ENCODE measurements at regions not wholly inside any gene's neighbourhood (a gene's known extent, or its start where the extent isn't known, plus 50 kb on each side); places are given as distances from the start of the nearest gene placed in this dataset.

DNA sequence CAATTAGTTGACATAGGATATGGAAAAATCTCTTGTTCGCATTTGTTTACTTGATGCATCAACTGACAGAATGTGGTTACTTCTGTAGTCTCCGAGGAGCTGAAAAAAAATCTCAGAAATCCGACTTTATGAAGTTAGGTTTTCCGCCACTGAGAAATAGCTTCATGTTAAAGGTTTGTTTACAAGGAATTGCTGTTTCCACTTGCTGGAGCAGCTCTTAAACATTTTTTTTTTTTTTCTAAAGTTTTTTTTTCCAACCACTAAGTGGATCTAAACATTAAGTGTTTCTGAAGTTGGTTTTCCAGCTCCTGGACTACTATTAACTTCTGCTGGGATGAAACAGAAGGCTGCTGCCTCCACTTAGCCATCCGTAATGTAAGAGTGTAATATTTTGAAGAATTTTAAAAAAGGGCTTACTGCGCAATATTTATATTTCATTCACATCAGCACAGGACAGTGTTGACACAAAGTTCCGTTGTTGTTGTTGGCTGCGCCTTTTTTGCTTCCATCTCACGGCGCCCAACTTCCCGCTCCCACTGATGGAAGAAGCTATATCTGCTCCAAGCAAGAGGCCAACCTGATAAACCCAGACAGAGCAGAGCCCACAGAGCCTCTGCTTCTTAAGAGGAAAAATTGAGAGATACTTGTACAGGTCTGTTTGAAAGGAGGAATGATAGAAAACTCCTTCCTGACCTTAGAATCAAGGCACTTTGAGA lies 167.7 kb upstream of the KCNJ16 start:
- DNase-seq, result no peak

DNA sequence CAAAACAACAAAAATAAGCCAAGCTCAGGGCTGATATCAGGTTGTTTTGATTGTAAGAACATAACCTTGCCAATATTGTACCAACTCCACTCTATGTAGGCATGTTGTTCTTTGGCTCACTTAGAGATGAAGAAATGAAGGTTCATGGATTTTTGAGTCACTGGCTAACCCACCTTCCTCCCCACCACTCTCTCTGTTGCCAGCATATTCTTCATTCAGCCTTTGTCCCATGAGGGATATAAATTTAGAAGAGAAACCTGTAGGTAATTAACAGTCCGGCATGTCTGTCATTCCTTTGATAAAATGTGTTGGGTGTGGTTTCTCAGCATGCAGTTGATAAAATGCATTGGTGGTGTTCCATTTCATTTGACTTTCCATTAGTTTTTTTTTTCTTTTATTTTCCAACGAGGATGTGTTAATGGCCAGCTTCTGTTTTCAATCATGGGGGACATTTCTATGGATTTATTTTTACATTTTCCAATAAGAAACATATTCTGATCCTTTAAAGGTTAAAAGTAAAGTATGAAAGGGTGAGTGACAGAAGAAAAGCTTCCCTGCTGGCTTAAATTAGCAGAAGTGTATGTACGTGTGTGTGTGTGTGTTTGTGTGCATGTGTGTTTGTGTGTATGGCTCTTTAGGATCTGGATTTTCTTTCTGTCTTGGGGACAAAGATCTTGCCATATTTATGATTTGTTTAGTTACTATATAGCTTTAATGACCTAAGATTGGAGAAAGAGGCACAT lies 166.2 kb upstream of the KCNJ16 start:
- DNase-seq, result peak; percentile 35

DNA sequence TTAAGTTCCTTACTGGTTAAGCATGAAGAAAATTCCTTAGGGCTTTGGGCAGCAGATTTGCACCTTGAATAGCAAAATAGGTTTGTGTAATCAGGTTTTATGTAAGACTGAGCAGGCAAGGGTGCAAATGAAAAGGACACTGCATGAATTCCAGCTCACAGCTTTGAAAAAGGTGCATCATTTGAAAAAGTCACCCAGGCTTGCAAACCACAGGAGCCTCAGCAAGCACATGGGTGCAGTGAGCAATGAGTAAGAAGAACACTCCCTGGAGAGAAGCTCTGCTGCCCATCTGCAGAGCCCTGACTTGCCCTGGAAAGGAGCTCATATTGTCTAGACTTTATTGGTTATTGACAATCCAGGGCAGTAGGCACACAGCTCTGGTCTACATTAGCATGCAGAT lies 165.6 kb upstream of the KCNJ16 start:
- peak; percentile 13 for DNase-seq

DNA sequence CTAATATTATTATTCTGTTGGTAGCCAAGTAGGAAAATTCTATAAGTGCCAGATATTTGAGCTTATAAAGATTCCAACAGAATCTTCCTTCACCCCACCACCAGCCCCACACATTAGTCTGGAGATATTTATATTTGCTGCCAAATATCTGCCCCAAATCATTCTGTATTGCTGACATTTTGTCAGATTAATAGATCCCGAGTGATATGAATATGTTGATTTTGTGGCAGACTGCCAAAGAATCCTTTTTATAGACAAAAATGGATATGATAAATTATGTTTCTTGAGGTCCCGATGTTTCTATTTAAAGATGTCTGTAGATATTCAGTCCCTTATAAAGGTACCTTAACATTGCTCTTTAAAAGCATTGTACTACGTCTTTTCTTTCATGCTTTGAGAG lies 162.2 kb upstream of the KCNJ16 start:
- no peak for DNase-seq

DNA sequence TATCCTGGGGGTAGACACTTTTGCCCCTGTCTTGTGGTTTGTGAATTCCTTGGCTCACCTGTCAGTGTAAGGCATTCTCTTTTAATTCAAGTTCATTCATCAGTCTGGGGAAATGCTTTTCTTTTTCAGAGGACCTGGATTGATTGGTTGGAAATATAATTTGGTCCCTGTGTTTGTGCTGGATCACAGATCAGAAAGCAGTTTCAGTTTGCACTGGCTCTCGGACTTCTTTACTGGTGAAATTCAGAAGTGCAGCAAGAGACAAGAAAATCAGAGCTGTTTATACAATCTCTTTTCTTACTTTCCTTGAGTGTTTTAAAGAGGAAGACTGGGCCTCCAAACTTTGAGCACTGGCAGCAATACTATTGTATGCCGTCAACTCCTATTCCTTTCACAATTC lies 161.8 kb upstream of the KCNJ16 start:
- no peak for DNase-seq

DNA sequence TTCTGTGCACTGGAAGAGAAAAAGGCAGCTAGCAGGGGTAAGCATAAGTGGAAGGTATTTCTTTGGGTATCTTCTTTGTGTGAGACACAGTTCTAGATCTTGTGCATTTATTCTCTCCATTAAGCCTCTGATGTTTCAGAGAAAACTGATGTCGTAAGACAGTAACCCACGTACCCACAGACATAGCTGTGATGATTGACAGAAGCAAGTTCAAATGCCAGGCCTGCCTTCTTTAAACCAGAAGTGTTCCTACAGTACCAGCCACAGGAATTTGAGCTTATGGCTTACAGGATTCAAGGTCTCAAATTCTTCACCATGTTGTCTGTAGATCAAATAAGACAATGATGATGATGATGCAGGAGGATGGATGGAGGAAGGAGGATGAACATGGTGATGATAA lies 161.4 kb upstream of the KCNJ16 start:
- no peak for DNase-seq

DNA sequence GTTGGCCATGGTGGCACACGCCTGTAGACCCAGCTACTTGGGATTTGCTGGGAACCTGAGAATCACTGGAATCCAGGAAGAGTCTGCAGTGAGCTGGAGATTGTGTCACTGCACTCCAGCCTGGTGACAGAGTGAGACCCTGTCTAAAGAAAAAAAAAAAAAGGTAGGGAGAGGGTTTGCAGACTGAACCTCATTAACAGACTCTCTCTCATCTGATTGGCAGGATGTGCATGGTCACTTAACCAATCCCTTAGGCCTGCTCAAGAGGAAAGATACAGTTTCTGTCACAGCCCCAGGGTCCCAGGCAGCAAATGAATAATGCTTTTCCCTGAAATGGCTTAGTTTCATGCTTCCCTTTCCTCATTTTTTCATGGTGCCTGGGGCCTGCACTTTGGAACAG lies 160.5 kb upstream of the KCNJ16 start:
- no peak for DNase-seq

DNA sequence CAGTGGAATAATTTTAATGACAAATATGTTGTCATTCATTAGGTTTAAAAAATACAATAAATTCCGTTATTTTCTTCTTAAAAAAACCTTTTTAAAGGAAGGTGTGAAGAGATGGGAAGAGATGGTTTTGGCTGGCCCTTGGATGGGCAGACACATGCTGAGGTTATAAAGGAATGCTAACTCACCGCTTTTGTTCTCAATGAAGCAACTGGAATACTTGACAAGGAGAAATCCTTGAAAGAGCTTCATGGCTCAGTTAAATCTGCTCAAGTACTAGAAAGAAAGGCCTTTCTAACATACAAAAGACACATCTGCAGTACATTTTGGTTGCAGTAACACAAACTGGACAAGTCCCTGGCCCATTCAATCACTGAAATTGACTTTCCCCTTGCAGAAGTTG lies 158.3 kb upstream of the KCNJ16 start:
- DNase-seq, result no peak

DNA sequence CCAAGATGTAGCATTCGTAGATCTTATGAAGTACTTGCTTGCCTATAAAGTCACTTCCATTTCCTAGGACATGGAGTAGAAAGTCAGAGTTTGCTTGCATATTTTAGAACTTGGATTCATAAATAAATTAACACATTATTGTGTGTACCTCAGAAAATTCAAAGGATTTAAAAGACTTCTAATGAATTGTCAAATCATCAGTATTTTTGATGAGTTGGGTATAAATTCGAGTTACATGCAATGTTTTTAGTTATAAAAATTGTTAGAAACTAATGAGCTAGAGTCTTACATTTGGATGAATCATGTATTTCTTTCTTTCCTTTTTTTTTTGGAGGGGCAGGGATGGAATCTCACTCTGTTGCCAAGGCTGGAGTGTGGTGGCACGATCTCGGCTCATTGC lies 156.9 kb upstream of the KCNJ16 start:
- DNase-seq, result no peak

DNA sequence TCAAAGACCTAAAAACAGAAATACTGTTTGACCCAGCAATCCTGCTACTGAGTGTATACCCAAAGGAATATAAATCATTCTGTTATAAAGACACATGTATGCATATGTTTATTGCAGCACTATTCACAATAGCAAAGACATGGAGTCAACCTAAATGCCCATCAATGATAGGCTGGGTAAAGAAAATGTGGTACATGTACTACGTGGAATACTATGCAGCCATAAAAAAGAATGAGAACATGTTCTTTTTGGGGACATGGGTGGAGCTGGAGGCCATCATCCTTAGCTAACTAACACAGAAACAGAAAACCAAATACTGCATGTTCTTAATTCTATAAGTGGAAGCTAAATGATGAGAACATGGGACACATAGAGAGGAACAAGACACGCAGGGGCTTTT lies 155.2 kb upstream of the KCNJ16 start:
- DNase-seq, result no peak

DNA sequence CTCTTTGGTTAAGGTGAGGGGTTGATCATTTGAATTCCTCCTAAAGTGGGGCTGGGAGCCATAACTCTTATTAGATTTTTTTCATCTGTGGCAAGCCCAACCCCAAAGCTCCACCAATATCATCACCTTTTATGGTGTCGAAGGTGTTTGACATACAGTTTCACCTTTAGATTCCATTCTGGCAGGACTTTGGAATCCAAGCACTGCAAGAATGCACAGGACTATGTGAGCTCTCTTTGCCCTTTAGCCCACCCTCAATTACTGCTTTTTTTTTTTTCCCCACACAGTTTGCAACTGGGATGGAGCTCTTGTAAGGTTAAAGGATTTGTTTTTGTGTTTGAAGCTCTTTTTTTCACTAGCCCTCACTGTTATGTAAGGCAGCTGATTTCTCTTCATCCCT lies 154.0 kb upstream of the KCNJ16 start:
- DNase-seq, result no peak

DNA sequence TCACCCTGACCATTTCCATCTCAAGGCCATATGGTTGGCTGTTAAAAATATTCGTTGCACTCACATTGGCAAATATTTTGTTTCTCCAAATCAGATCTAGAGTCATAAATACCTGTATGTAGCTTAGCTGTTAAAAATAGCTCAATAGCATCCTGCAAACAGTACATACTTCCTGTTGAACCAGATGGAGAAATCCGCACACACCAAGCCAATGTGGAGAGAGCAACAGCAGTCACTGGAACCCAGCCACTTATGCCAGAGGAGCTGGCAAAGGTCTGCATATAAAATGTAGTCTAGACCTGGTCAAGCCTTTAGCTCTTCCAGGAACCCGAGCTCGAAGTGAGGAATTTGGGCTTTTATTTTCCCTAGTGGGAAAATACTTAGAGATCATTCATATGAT lies 146.4 kb upstream of the KCNJ16 start:
- DNase-seq, result no peak

DNA sequence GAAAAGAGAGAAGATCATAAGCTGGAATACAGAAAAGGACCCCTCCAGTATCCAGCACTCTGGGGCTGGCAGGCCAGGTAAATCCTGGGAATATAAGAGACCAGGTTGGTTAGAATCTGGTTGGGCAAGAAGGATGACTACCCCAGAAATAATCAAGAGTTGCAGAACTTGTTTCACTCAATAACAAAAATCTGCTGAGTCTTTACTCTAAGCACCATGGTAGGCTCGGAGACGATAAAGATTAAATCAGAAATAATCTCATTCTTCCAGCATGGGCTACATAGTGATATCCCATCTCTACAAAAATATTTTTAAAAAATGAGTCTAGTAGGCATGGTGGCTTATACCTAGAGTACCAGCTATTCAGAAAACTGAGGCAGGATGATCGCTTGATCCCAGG lies 138.0 kb upstream of the KCNJ16 start:
- no peak for DNase-seq

DNA sequence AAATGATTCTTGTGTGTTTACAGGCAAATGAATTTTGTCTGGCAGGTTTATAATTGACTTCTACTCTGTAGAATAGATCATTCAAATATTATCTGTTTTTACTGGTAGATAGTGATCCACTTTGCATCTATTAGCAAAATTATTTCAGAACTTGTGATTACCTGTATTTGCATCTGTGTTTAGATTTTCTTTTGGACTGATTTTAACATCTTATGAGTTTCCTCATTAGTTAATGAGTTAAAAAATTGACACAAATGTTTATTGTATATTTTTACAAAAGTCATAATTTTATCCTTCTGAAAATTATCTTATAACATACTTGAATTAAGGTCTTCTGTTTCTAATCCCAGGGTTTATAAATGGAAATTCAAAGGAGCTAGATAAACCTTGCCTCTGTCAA lies 132.0 kb upstream of the KCNJ16 start:
- DNase-seq, result no peak

DNA sequence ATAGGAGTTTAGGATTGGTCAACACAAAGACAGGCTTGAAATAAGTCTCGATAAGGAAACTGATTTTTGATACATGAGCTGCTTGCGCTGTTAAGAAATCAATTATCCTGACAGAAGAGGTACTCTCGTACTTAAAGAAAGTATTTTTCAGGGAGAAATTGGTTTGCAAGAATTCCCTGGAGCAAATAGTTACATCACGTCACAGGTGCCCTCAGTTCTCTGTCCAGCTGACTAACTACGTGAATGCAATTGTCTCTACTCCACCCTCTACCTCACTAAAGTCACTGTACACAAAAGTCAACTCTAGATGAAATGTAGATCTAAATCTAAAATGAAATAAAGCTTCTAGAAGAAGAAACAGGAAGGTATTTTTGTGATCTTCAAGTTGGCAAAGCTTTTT lies 130.6 kb upstream of the KCNJ16 start:
- DNase-seq, result no peak

DNA sequence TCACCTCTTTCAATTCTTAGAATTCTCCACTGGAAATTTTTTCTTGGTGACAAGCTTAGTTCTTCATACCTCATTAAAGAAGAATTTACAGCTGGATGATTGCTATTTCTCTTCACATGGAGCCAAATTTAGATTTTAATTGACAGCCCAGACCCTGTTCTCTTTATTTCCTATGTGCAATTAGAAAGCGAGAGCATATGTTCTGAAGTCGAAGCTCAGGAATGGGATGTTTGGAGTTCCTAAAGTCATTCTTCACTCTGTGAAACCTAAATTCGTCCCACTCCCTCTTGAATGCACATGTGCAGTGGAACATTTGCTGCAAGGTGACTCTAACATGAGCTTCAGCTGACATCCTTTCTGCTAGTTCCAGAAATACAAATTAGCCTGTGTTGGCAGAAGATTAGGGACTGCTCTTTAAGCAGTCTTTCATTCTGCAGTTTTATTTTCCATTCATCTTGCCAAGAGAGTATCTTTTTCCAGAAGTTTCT lies 129.3 kb upstream of the KCNJ16 start:
- DNase-seq, result peak; percentile 16

DNA sequence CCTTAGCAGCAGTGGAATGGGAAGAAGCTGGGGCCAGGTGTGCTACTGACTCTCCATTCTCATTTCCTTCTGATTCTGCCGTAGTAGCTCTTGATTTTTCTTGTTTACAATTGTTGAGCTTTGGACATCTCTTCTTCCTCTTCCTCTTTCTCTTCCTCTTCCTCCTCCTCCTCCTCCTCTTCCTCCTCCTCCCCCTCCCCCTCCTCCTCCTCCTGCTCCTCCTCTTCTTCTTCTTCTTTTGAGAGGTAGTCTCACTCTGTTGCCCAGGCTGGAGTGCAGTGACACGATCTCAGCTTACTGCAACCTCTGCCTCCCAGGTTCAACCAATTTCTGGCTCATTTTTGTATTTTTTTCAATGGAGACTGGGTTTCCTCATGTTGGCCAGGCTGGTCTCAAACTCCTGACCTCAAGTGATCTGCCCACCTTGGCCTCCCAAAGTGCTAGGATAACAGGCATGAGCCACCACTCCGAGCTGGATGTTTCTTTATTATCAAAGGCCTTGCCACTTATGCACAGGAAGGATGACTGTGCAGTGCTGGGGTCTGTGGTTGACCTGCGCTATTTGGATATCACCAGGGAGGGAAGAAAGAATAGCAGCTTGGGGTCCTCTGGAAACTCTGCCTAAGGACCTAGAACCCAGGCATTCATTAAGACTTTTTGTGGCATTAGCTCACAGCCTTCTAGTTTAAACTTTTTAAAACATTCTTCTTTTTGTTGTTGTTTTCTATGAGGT lies 127.8 kb upstream of the KCNJ16 start:
- DNase-seq, result peak; percentile 82

DNA sequence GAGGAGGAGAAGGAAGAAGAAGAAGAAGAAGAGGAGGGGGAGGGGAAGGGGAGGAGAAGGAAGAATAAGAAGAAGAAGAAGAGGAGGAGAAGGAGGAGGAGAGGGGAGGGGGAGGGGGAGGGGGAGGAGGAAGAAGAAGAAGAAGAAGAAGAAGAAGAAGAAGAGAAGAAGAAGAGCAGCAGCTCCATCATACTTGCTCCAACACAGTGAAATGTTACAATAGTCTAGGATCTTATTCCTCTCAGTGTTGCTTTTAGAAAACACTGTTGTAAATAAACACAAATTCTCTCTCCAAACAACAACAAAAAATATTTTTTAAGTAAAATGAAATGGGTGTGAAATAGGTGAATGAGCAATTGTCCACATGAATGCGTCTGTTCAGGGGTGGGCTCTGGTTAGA lies 126.6 kb upstream of the KCNJ16 start:
- DNase-seq, result no peak

DNA sequence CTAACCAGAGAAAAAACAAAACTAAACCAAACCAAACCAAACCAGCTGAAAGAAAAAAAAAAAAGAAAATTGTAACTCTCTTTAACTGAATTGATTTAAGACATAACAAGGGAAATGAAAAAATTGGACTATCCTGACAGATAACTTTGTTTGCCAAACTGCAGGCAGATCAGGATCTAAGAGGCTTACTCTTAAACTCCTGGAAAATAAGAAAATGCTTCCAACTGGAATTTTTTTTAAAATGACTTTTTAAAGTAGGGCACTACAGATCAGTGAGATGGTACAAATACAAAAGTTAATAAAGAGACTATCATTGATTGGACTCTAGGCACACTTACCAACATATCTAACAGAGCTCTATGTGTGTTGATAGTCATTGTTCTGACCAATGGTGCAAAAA lies 125.5 kb upstream of the KCNJ16 start:
- peak; percentile 47 for DNase-seq

DNA sequence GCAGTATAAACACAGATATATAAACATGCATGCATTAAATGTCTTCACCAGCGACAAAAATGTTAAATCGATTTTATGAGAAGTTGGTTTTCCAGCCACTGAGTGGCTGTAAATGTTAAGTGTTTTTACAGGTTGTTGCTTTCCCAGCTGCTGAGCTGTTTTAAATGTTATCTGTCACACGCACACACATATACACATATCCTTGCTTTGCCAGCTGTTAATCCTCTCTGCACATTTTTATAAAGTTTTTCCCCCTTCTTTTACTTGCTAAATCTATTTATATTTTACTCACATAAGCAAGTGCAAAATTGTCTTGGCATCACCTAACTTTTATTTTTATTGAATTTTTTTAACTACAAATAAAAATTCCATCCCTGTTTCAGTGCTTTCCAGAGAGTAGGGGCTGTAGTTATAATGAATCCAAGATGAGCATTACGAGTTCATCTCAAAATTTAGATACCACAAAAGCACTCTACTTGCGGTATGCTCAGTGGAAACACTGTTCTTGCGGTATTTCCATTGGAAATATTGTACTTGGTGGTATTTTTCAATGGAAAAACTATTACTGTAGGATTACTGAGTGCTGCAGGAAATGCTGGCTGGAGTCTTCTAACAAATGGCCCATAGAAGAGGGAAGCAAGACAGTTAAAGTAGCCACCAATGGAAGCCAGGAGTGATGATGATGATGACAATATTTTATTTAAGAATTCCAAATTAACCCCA lies 124.9 kb upstream of the KCNJ16 start:
- peak; percentile 66 for DNase-seq

DNA sequence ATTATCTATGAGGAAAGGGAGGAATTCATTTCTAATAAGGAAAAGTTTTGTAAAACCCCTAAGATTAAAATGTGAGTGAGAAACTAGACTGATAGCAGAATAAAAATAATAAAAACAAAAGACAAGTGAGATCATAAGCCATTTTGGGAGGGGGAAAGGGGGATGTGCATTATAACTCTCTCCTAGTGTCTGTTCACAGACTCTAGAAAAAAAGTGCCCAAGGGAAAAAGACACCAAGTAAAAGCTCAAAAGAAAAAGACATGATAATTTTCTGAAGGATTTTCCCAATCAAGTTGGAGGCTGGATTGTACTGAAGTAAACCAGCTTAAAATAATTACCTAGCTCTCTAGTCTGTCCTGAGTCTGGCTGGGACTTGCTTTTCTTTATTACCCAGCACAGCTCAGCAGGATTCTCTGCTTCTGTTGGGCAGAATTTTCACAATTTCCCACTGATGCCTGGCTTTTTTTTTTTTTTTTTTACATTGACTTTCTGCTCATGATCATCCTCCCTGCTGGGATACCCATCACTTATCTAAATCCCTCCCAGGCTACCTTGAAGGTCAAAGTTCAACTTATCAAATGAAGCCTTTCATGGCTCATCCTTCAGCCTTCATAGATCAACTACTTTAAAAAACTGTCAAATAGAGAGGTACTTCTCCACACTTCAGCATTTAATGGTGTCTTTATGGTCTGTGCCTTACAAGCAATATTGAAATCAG lies 124.2 kb upstream of the KCNJ16 start:
- no peak for DNase-seq

DNA sequence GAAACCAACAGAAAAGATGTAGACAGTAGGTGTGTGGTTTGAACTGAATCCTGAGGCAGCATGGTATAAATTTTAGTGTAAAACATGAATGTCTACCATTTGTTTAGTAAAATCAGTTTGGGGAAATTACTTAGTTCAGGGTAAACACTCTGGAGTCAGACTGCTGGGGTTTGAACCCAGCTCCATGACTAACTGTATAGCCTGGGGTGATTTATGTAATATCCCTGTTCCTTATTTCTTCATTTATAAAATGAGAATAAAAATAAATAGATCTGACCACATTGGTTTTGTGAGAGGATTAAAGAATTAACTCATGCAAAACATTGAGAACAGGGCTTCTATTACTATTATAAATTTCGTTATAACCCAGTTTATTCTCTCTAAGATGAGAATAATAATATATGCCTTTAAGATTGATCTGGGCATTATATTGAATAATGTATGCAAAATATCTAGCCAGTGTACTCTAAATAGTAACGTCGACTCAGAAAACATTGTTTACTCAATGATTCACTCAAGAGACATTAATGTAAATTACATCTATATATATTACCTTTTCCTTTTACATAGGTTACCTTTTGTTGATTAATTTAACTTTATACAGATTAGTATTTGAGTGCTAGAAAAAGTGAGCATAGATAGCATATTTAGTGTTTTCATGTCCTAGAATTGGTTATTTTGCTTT lies 120.6 kb upstream of the KCNJ16 start:
- no peak for DNase-seq

Measured in OCI-M1 (cell line).